HG02759 (cell line): ENCODE measurements at regions not wholly inside any gene's neighbourhood (a gene's known extent, or its start where the extent isn't known, plus 50 kb on each side); places are given as distances from the start of the nearest gene placed in this dataset.
"Not testable (repeated sequence)": the region's sequence is repeated elsewhere in the genome, so short reads cannot be mapped to it uniquely, and the experiment has no call there.

ENCODE experiments used
- ATAC-seq: cut with Tn5 transposase; IDR thresholded peaks from one replicate; pipeline ENCODE4 v1.9.1; 2021; ENCODE audit warnings: mild to moderate bottlenecking, moderate library complexity; ENCODE audit not compliant: unreplicated experiment

GRCh38 chr5:165015547-165015946 lies 1510.1 kb downstream of the MAT2B start:
- ATAC-seq: no peak

- ATAC-seq: no peak
Observed at GRCh38 chr5:165026971-165027370, 1521.6 kb downstream of the MAT2B start.

- no peak for ATAC-seq
Observed at GRCh38 chr5:165028356-165028755, 1522.9 kb downstream of the MAT2B start.

- ATAC-seq: peak; percentile 53
Observed at GRCh38 chr5:165029099-165029870, 1523.9 kb downstream of the MAT2B start.

DNA sequence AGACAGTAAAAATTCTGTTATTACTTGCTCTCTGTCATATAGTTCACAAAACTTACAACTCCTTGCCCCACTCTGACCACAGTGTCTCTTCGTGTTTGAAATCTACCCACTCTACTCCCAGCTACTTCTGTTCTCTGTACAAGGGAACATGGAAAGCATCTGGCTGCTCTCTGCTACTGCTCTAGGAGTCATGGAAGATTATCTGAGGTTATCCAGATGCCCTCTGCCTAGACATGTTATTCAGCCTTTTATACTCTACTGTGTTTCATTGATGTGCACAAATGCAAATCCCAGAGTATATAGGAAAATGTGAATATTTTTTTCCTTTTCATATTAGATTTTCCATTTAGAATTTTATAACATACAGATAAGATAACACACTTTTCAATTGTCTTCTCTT lies 1525.6 kb downstream of the MAT2B start:
- no peak for ATAC-seq

- no peak for ATAC-seq
Observed at GRCh38 chr5:165031371-165031770, 1526.0 kb downstream of the MAT2B start.

- ATAC-seq: no peak
Observed at GRCh38 chr5:165035520-165035919, 1530.1 kb downstream of the MAT2B start.

GRCh38 chr5:165039748-165040147 lies 1534.3 kb downstream of the MAT2B start:
- no peak for ATAC-seq

DNA sequence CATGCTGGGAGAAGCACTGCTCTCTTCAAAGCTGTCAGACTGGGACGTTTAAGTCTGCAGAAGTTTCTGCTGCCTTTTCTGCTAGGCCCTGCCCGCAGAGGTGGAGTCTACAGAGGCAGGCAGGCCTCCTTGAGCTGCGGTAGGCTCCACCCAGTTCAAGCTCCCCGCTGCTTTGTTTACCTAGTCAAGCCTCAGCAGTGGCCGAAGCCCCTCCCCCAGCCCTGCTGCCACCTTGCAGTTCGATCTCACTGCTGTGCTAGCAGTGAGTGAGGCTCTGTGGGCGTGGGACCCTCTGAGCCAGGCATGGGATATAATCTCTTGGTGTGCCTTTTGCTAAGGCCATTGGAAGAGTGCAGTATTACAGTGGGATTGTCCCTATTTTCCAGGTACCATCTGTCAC lies 1540.5 kb downstream of the MAT2B start:
- ATAC-seq: not testable (repeated sequence)

DNA sequence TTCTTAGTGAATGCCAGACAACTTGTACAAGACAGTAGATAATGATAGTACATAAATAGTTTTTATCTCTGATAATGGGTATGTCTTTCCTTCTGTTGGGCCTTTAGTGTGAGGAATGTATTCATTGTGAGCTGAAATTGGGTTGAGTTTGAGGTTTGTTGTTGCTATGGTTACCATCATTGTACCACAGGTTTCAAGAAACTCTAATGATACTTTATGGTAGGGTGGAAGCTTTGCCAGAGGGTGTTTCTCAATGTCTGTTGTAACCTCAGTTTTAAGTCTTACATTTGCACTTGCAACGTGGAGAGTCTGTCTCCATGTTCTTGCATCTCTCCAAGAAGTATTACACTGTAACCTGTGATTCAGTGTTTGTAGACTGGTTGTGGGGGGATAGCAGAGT lies 1550.1 kb downstream of the MAT2B start:
- no peak for ATAC-seq

GRCh38 chr5:165057145-165057544 lies 1551.7 kb downstream of the MAT2B start:
- no peak for ATAC-seq

- ATAC-seq: no peak
Observed at GRCh38 chr5:165066751-165067385, 1561.4 kb downstream of the MAT2B start.

- no peak for ATAC-seq
Observed at GRCh38 chr5:165076686-165077085, 1571.3 kb downstream of the MAT2B start.

GRCh38 chr5:165079389-165079788 lies 1574.0 kb downstream of the MAT2B start:
- ATAC-seq: no peak

GRCh38 chr5:165083394-165083793 lies 1578.0 kb downstream of the MAT2B start:
- no peak for ATAC-seq

- no peak for ATAC-seq
Observed at GRCh38 chr5:165086465-165086864, 1581.0 kb downstream of the MAT2B start.

DNA sequence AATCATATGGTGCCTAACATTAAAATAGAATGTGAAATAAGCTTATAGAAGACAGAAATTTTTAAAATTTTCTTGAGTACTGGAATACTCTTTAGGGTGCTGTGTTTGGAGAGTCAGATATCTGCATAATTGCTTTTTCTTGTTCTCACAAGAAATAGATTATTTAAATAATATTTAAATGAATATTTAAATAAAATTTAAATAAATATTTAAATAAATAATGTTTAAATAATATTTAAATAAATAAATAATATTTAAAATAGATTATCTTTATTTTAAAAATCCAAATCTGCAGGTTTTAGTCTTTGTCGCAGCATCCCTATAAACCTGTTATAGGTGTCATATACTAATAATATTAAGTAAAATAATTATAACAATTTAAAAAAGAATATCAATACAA lies 1589.4 kb downstream of the MAT2B start:
- no peak for ATAC-seq

DNA sequence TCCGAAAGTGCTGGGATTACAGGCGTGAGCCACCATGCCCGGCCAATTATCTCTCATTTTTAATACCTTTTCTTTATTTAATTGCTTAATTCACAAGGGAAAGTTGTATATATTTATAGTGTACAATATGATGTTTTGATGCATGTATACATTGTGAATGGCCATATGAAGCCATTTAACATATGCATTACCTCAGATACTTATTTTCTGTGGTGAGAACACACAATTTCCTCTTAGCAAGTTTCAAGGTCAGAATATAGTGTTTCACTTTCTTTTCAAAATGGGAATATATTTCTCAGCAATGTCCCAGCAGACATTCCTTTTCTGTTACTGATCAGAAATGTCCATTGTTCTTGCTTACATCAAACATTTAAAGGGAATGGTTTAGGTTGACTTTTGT lies 1596.3 kb downstream of the MAT2B start:
- no peak for ATAC-seq

GRCh38 chr5:165104611-165105010 lies 1599.2 kb downstream of the MAT2B start:
- ATAC-seq: no peak

DNA sequence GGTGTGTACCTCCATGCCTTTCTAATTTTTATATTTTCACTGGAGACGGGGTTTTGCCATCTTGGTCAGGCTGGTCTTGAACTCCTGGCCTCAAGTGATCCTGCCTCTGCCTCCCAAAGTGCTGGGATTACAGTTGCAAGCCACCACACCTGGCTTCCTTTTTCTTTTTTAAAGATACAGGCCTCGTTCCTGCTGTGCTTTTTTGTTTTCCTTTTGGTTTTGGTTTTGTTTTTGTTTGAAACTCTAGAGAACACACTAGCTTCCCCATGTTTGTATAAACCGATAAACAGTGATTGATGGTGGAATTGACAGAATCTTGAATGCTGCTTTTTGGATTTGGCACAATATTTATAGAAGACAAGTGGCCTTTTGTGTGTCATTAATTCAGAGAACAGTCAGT lies 1603.4 kb downstream of the MAT2B start:
- no peak for ATAC-seq

- ATAC-seq: no peak
Observed at GRCh38 chr5:165119175-165119574, 1613.8 kb downstream of the MAT2B start.

DNA sequence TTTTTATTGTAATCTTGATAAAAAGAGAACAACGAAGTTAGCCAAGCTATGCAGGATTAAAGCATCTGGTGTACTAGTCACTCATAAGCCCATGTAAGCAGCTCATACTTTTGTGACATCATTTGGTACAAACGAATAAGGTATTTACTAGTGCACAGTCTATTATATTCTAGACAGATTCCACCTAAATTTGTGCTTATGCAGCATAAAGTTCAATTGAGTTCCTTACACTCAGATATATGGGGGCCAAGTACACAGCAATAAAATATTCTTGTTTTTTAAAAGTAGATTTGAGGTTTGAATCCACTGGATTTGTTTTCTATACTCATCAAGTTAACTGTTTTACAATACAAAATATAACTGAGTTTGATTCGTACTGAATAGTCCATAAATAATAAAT lies 1621.2 kb downstream of the MAT2B start:
- ATAC-seq: no peak

DNA sequence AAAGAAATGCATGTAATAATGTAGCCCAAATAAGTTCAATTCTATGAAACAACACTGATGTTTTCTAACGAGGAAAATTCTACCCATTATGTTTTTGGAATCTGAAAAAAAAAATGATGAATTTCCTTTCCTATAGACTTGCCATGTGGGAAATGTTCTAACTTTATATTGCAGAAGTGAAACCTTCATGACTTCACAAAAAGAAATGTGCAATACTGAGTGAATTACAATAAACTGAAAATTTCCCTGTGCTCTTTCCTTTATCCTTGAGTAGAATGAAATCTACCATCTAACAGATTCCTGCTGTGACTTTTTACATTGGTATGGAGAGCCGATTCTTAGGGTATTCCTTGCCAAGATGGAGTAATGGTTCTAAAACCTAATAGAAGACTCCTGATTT lies 1622.5 kb downstream of the MAT2B start:
- ATAC-seq: no peak
